ENCODE measurements at regions not wholly inside any gene's neighbourhood (a gene's known extent, or its start where the extent isn't known, plus 50 kb on each side); places are given as distances from the start of the nearest gene placed in this dataset.

- Histone ChIP-seq H2AFZ (ENCODE audit: low read depth, low read length, poor library complexity, severe bottlenecking) (no peak overlapping the region), H3K4me2 (ENCODE audit: low read length) (no peak overlapping the region), H4K20me1 (ENCODE audit: insufficient read depth) (no peaks in the 10 kb centered on the region), H3K36me3 (ENCODE audit: control insufficient read depth in 1 of 2, insufficient read depth in 2 of 2, low read length in 2 of 2) (no peaks in the 10 kb centered on the region), H3K4me1 (ENCODE audit: control insufficient read depth in 1 of 2, insufficient read depth in 2 of 2, low read length in 2 of 2) (no peaks in the 10 kb centered on the region), H3K4me3 (replicated peaks in 1 of 2; ENCODE audit: low read depth in 1 of 2, low read length in 2 of 2) (no peak overlapping the region), H3K27me3 (ENCODE audit: insufficient read depth, low read length) (no peaks in the 10 kb centered on the region), H3K79me2 (ENCODE audit: insufficient read depth, low read length) (no peaks in the 10 kb centered on the region), H3K9ac (ENCODE audit: low read length) (no peak overlapping the region), H3K9me3 (ENCODE audit: control insufficient read depth in 1 of 2, insufficient read depth in 1 of 2, low read depth in 1 of 2, low read length in 2 of 2) (no peaks in the 10 kb centered on the region), H3K27ac (ENCODE audit: low read depth, low read length) (no peak overlapping the region), H3K9me2 (ENCODE audit: insufficient read depth) (no peaks in the 10 kb centered on the region)
- DNase-seq (ENCODE audit: low read depth, low spot score) (no peak), ATAC-seq (no peak)
- intact Hi-C loops (cut with micrococcal nuclease): no loop called here
- ChIA-PET CTCF (no interaction called here), POLR2A (no interaction called here), RAD21 (ENCODE audit: low non-redundant PET in 1 of 2, low total read pairs in 2 of 2, uncharacterized antibody in 2 of 2, unreplicated experiment in 2 of 2) (no interaction called here)
- no peak for TF ChIP-seq SP1 (IDR thresholded peaks at IDR 0.05; ENCODE audit: low read depth)
- no peak for TF ChIP-seq RAD21 (IDR thresholded peaks at IDR 0.05; ENCODE audit: low read depth)
- TF ChIP-seq YY1 (IDR thresholded peaks at IDR 0.05; ENCODE audit: extremely low read depth, insufficient replicate concordance, low read depth, low read length): no peak
- no peak for TF ChIP-seq FOSL1 (IDR thresholded peaks at IDR 0.05; ENCODE audit: low read depth)
- no peak for TF ChIP-seq EGR1 (IDR thresholded peaks at IDR 0.05; ENCODE audit: low read depth)
- no peak for TF ChIP-seq CBX3 (IDR thresholded peaks at IDR 0.05; ENCODE audit: low read depth)
- no peak for TF ChIP-seq ZNF274 (IDR thresholded peaks at IDR 0.05; ENCODE audit: low read depth, low read length)
- no peak for TF ChIP-seq ZBTB33 (IDR thresholded peaks at IDR 0.05; ENCODE audit: extremely low read depth, insufficient replicate concordance, low read length)
- TF ChIP-seq ELF1 (IDR thresholded peaks at IDR 0.05; ENCODE audit: borderline replicate concordance, low read depth): no peak
- TF ChIP-seq CTCF (IDR thresholded peaks at IDR 0.05 in 2 of 3, conservative IDR thresholded peaks at IDR 0.05 in 1 of 3; ENCODE audit: borderline replicate concordance in 1 of 3, insufficient read depth in 1 of 3, low read depth in 2 of 3, low read length in 2 of 3): no peak
- TF ChIP-seq POLR2A (IDR thresholded peaks at IDR 0.05; ENCODE audit: borderline replicate concordance, extremely low read depth, insufficient read depth, insufficient read length): no peak
- no peak for TF ChIP-seq EZH2 (IDR thresholded peaks at IDR 0.05)
- no peak for TF ChIP-seq JUND (IDR thresholded peaks at IDR 0.05)
- TF ChIP-seq REST (IDR thresholded peaks at IDR 0.05; ENCODE audit: low read depth): no peak
- BruUV-seq (replicated peaks): no TSS peak
Measured at GRCh38 chr2:48203668-48204067, 110.8 kb upstream of the FOXN2 start.
